ENCODE measurements at regions not wholly inside any gene's neighbourhood (a gene's known extent, or its start where the extent isn't known, plus 50 kb on each side); places are given as distances from the start of the nearest gene placed in this dataset.

GRCh38 chr1:166007176-166007575 is 159.6 kb downstream of the FAM78B start:
- no peak for DNase-seq (ENCODE audit: low read depth)
- no peak overlapping the region for H3K4me3 ChIP-seq (ENCODE audit: low read length)
- no peak for TF ChIP-seq CTCF (conservative IDR thresholded peaks at IDR 0.05; ENCODE audit: low read depth, low read length)

- H3K4me3 ChIP-seq (ENCODE audit: low read length): no peak overlapping the region
- no peak for DNase-seq (ENCODE audit: low read depth)
- TF ChIP-seq CTCF (conservative IDR thresholded peaks at IDR 0.05; ENCODE audit: low read depth, low read length): no peak
Measured at GRCh38 chr1:166013232-166013631, 153.6 kb downstream of the FAM78B start.

- TF ChIP-seq CTCF (conservative IDR thresholded peaks at IDR 0.05; ENCODE audit: low read depth, low read length): peak; percentile 6
- no peak overlapping the region for H3K4me3 ChIP-seq (ENCODE audit: low read length)
- no peak for DNase-seq (ENCODE audit: low read depth)
Measured at GRCh38 chr1:166017395-166017794, 149.4 kb downstream of the FAM78B start.

All from retinal pigment epithelial cell (primary cell).